OCI-LY1 (cell line): ENCODE measurements at regions not wholly inside any gene's neighbourhood (a gene's known extent, or its start where the extent isn't known, plus 50 kb on each side); places are given as distances from the start of the nearest gene placed in this dataset.

ENCODE experiments used
- H2AFZ ChIP-seq: fragments of 200-600 bp; sonication (generic), shearing (Covaris generic); 2 replicates; pipeline ENCODE4 v1.6.0; 2014; ENCODE audit warnings: antibody characterized with exemption, mild to moderate bottlenecking, low read length
- H3F3A ChIP-seq: fragments of 200-600 bp; sonication (generic), shearing (Covaris generic); 2 replicates; pipeline ENCODE4 v1.6.0; 2014; ENCODE audit warnings: mild to moderate bottlenecking, antibody characterized with exemption, low read length, moderate library complexity; ENCODE audit not compliant: insufficient read depth
- H3K27ac ChIP-seq: fragments of 200-600 bp; sonication (generic); 2 replicates; pipeline ENCODE4 v1.5.1; 2014; ENCODE audit warnings: low read length, mixed run types, mild to moderate bottlenecking, low read depth; ENCODE audit not compliant: poor library complexity, severe bottlenecking
- H3K27me3 ChIP-seq: fragments of 200-600 bp; sonication (generic); 2 replicates; pipeline ENCODE4 v1.6.0; 2014; ENCODE audit warnings: antibody characterized with exemption, mild to moderate bottlenecking, low read length, moderate library complexity; ENCODE audit not compliant: insufficient read depth
- H3K36me3 ChIP-seq: fragments of 200-600 bp; sonication (generic); 2 replicates; pipeline ENCODE4 v1.6.1; 2014; ENCODE audit warnings: mild to moderate bottlenecking, antibody characterized with exemption, low read length, moderate library complexity, mixed read lengths; ENCODE audit not compliant: insufficient read depth
- H3K4me1 ChIP-seq: fragments of 200-600 bp; sonication (generic); 2 replicates; pipeline ENCODE4 v1.5.1; 2014; ENCODE audit warnings: mild to moderate bottlenecking, low read length, moderate library complexity; ENCODE audit not compliant: insufficient read depth, severe bottlenecking
- H3K4me2 ChIP-seq: fragments of 200-600 bp; sonication (generic), shearing (Covaris generic); 2 replicates; pipeline ENCODE4 v1.6.1; 2014; ENCODE audit warnings: low read length
- H3K4me3 ChIP-seq: fragments of 200-600 bp; sonication (generic); 2 replicates; pipeline ENCODE4 v1.5.1; 2014; ENCODE audit warnings: low read length, low read depth, mild to moderate bottlenecking, mixed read lengths; ENCODE audit not compliant: poor library complexity, severe bottlenecking
- H3K79me2 ChIP-seq: fragments of 200-600 bp; shearing (Covaris generic); 2 replicates; pipeline ENCODE4 v1.6.1; 2016; ENCODE audit warnings: mixed run types, low read length, mixed read lengths; ENCODE audit not compliant: insufficient read depth
- H3K9ac ChIP-seq: fragments of 200-600 bp; sonication (generic), shearing (Covaris generic); 2 replicates; pipeline ENCODE4 v1.6.1; 2014; ENCODE audit warnings: mild to moderate bottlenecking, low read length, mixed read lengths
- H3K9me2 ChIP-seq: fragments of 200-600 bp; sonication (generic), shearing (Covaris generic); 2 replicates; pipeline ENCODE4 v1.6.1; 2014; ENCODE audit warnings: low read depth, mild to moderate bottlenecking, low read length, mixed read lengths
- H3K9me3 ChIP-seq: fragments of 200-600 bp; shearing (Covaris generic); 2 replicates; pipeline ENCODE4 v1.6.1; 2014; ENCODE audit warnings: low read length, mixed read lengths
- H4K20me1 ChIP-seq: fragments of 200-600 bp; sonication (generic), shearing (Covaris generic); 2 replicates; pipeline ENCODE4 v1.6.0; 2016; ENCODE audit warnings: mild to moderate bottlenecking, low read length; ENCODE audit not compliant: insufficient read depth
- EZH2 ChIP-seq: fragments of 200-600 bp; sonication (generic), shearing (Covaris generic); IDR thresholded peaks from 2 replicates; pipeline ENCODE4 v1.8.0; 2017; ENCODE audit warnings: borderline replicate concordance, mixed run types, mild to moderate bottlenecking, antibody characterized with exemption, low read length, moderate library complexity, mixed read lengths
- TF ChIP-seq, protein P1 (sequence below): fragments of 200-600 bp; sonication (generic), shearing (Covaris generic); IDR thresholded peaks from 2 replicates; pipeline ENCODE4 v1.5.1; 2017; ENCODE audit warnings: mild to moderate bottlenecking, antibody characterized with exemption, low read length, moderate library complexity, mixed read lengths

DNA sequence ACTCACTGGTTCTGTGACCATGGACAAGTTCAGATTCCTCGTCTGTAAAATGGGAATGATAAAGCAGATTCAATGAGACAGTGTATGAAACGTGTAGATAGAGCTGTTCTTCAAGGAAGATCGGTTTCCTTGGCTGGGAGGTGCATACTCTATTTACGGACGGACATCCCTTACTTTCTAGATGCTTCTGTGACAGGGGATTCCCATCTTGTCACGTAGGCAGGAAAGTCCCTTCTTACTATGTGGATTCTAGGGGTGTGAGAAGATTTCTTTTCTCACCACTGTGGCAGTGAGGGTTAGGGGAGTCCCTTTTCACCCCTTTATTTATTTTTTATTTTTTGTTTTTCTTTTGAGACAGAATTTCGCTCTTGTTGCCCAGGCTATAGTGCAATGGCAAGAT is 180.9 kb upstream of the TBL1XR1 start:
- H3K4me2 ChIP-seq = no peak overlapping the region; the same call in 1 of the 2 replicates
- H4K20me1 ChIP-seq = no peaks in the 10 kb centered on the region
- no peaks in the 10 kb centered on the region for H3K79me2 ChIP-seq
- peak overlapping the region; percentile 31; the same call in 1 of the 2 replicates for H2AFZ ChIP-seq
- H3F3A ChIP-seq = no peaks in the 10 kb centered on the region
- TF ChIP-seq EZH2 = no peak
- TF ChIP-seq, protein P1, sequence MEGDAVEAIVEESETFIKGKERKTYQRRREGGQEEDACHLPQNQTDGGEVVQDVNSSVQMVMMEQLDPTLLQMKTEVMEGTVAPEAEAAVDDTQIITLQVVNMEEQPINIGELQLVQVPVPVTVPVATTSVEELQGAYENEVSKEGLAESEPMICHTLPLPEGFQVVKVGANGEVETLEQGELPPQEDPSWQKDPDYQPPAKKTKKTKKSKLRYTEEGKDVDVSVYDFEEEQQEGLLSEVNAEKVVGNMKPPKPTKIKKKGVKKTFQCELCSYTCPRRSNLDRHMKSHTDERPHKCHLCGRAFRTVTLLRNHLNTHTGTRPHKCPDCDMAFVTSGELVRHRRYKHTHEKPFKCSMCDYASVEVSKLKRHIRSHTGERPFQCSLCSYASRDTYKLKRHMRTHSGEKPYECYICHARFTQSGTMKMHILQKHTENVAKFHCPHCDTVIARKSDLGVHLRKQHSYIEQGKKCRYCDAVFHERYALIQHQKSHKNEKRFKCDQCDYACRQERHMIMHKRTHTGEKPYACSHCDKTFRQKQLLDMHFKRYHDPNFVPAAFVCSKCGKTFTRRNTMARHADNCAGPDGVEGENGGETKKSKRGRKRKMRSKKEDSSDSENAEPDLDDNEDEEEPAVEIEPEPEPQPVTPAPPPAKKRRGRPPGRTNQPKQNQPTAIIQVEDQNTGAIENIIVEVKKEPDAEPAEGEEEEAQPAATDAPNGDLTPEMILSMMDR = no peak
- H3K9me2 ChIP-seq = no peaks in the 10 kb centered on the region
- H3K4me1 ChIP-seq = peaks cover 35% of the 10 kb centered on the region
- no peak overlapping the region for H3K27ac ChIP-seq
- H3K36me3 ChIP-seq = no peaks in the 10 kb centered on the region
- H3K9ac ChIP-seq = no peak overlapping the region; the same call in 1 of the 2 replicates
- no peaks in the 10 kb centered on the region for H3K27me3 ChIP-seq
- H3K4me3 ChIP-seq = no peak overlapping the region
- peaks cover 5% of the 10 kb centered on the region; the same call in 1 of the 2 replicates for H3K9me3 ChIP-seq

DNA sequence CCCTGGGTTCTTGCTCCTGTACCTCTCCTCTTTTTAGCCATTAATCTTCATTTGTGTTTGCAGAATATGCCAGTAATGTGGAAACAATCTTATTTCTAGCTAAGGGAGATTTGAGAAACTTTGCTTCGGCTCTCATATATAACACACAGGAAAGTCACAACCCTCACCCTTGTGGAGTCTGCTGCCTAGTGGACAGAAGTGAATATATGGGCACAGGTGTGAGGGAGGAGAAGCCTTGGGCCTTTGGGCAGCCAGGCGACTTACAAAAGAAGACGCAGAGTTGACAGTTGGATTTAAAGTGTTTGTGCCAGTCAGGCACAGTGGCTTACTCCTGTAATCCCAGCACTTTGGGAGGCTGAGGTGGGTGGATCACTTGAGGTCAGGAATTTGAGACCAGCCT is 181.8 kb upstream of the TBL1XR1 start:
- Histone ChIP-seq H3K4me2 (no peak overlapping the region), H3K27ac (no peak overlapping the region), H3K79me2 (no peaks in the 10 kb centered on the region), H2AFZ (no peak overlapping the region), H3K9me3 (peaks cover 5% of the 10 kb centered on the region; the same call in 1 of the 2 replicates), H3K36me3 (no peaks in the 10 kb centered on the region), H3K27me3 (no peaks in the 10 kb centered on the region), H4K20me1 (no peaks in the 10 kb centered on the region), H3K4me3 (no peak overlapping the region), H3F3A (no peaks in the 10 kb centered on the region), H3K9ac (no peak overlapping the region), H3K4me1 (peaks cover 33% of the 10 kb centered on the region), H3K9me2 (no peaks in the 10 kb centered on the region)
- no peak for TF ChIP-seq EZH2
- TF ChIP-seq, protein P1 = peak; percentile 60

DNA sequence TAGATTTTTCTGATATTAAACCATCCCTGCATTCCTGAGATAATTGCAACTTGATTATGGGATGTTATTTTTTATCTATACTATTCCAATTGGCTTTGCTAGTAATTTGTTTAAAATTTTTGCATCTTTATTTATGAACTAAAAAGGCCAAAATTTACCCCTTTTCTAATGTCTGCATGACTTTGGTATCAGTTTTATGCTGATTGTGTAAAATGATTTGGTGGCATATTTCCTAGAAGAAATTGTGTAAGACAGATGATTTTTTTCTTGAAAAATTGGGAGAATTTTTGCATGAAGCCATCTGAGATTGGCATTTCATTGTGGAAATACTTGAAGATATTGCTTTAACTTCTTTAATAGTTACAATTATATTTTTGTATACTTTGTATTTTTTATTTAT is 183.8 kb upstream of the TBL1XR1 start:
- Histone ChIP-seq H4K20me1 (no peaks in the 10 kb centered on the region), H3K36me3 (no peaks in the 10 kb centered on the region), H3K27ac (no peak overlapping the region), H3K9me2 (no peaks in the 10 kb centered on the region), H3K79me2 (no peaks in the 10 kb centered on the region), H3K4me2 (no peak overlapping the region), H3F3A (no peaks in the 10 kb centered on the region), H3K27me3 (no peaks in the 10 kb centered on the region), H2AFZ (no peak overlapping the region), H3K9me3 (peaks cover 8% of the 10 kb centered on the region; the same call in 1 of the 2 replicates), H3K4me1 (peaks cover 18% of the 10 kb centered on the region), H3K4me3 (no peak overlapping the region), H3K9ac (no peak overlapping the region)
- no peak for TF ChIP-seq EZH2
- TF ChIP-seq, protein P1 = no peak
